SK-N-SH (cell line): ENCODE measurements at regions not wholly inside any gene's neighbourhood (a gene's known extent, or its start where the extent isn't known, plus 50 kb on each side); places are given as distances from the start of the nearest gene placed in this dataset.

Source experiments
- CTCF ChIA-PET: fragments of 300-600, 350-600 bp; formaldehyde crosslinking; extraction: SDS; loops from one replicate; lab custom pipeline; 2021; lab: Yijun Ruan, JAX
- POLR2A ChIA-PET: fragments of 350-600 bp; sonication (Branson Sonifier 250); formaldehyde crosslinking; extraction: SDS; loops from one replicate; lab custom pipeline; 2020; ENCODE audit warnings: antibody characterized with exemption, inconsistent platforms; lab: Yijun Ruan, JAX
- DNase-seq: peaks from one replicate; pipeline ENCODE4 v3.0.0; 2012
- H2AFZ ChIP-seq: fragments of 200-600 bp; sonication (generic); 2 replicates; pipeline ENCODE4 v1.8.1; 2016; ENCODE audit warnings: antibody characterized with exemption, mild to moderate bottlenecking, low read depth
- H3F3A ChIP-seq: fragments of 200-600 bp; sonication (generic); replicated peaks from 2 replicates; pipeline ENCODE3; 2016; ENCODE audit warnings: antibody characterized with exemption, mild to moderate bottlenecking; ENCODE audit not compliant: insufficient read depth
- H3K27ac ChIP-seq, 2 experiments: fragments of 200-500 bp in 1 of 2; fragments of 200-600 bp in 1 of 2; sonication (Bioruptor generic) in 1 of 2; sonication (generic), shearing (Covaris generic) in 1 of 2; 2 replicates each; pipeline versions ENCODE4 v1.5.1 to v1.6.1; 2014 to 2016; ENCODE audit warnings: low read depth in 2 of 2, inconsistent platforms in 1 of 2, low read length in 1 of 2, mild to moderate bottlenecking in 1 of 2, mixed read lengths in 1 of 2
- H3K27me3 ChIP-seq: fragments of 200-600 bp; sonication (generic), shearing (Covaris generic); 2 replicates; pipeline ENCODE4 v1.6.1; 2016; ENCODE audit warnings: mixed run types; ENCODE audit not compliant: insufficient read depth
- H3K36me3 ChIP-seq, 2 experiments: fragments of 200-500 bp in 1 of 2; fragments of 200-600 bp in 1 of 2; sonication (Bioruptor generic) in 1 of 2; sonication (generic) in 1 of 2; replicated peaks in 1 of 2; 2 replicates each; pipeline versions ENCODE3 to v1.5.1; 2014 to 2016; ENCODE audit warnings: low read length in 1 of 2, mild to moderate bottlenecking in 1 of 2; ENCODE audit not compliant: insufficient read depth in 2 of 2, control insufficient read depth in 1 of 2
- H3K4me1 ChIP-seq, 2 experiments: fragments of 200-500 bp in 1 of 2; fragments of 200-600 bp in 1 of 2; sonication (Bioruptor generic) in 1 of 2; sonication (generic), shearing (Covaris generic) in 1 of 2; 2 replicates each; pipeline versions ENCODE4 v1.5.1 to v1.6.1; 2014 to 2016; ENCODE audit warnings: low read depth in 1 of 2, low read length in 1 of 2, mixed run types in 1 of 2; ENCODE audit not compliant: insufficient read depth in 2 of 2, control insufficient read depth in 1 of 2
- H3K4me2 ChIP-seq: fragments of 200-600 bp; sonication (generic), shearing (Covaris generic); 2 replicates; pipeline ENCODE4 v1.6.1; 2017; ENCODE audit warnings: mixed run types
- H3K4me3 ChIP-seq, 2 experiments: fragments of 200-500 bp in 1 of 2; fragments of 200-600 bp in 1 of 2; sonication (Bioruptor generic) in 1 of 2; sonication (generic), shearing (Covaris generic) in 1 of 2; 2 replicates each; pipeline versions ENCODE4 v1.5.1 to v1.8.1; 2014 to 2016; ENCODE audit warnings: low read depth in 2 of 2, inconsistent platforms in 1 of 2, low read length in 1 of 2, mild to moderate bottlenecking in 1 of 2, mixed read lengths in 1 of 2, moderate library complexity in 1 of 2
- H3K79me2 ChIP-seq: fragments of 200-600 bp; sonication (generic); 2 replicates; pipeline ENCODE4 v1.8.1; 2017; ENCODE audit warnings: mild to moderate bottlenecking; ENCODE audit not compliant: insufficient read depth
- H3K9ac ChIP-seq: fragments of 200-600 bp; sonication (generic); 2 replicates; pipeline ENCODE4 v1.6.1; 2017; ENCODE audit warnings: mixed run types
- H3K9me2 ChIP-seq: fragments of 200-600 bp; sonication (generic); 2 replicates; pipeline ENCODE4 v1.6.1; 2017; ENCODE audit warnings: mixed run types
- H3K9me3 ChIP-seq: fragments of 200-600 bp; sonication (generic); 2 replicates; pipeline ENCODE4 v1.6.1; 2017; ENCODE audit warnings: mixed run types, mild to moderate bottlenecking, moderate library complexity
- H4K20me1 ChIP-seq: fragments of 200-600 bp; sonication (generic); 2 replicates; pipeline ENCODE4 v1.6.1; 2017; ENCODE audit warnings: mild to moderate bottlenecking, mixed run types; ENCODE audit not compliant: insufficient read depth
- ELF1 ChIP-seq: IDR thresholded peaks from 2 replicates; pipeline ENCODE4 v1.4.0; 2012
- EP300 ChIP-seq, 2 experiments: IDR thresholded peaks; 2 replicates each; pipeline versions ENCODE4 v1.4.0 to v1.6.1; 2012; ENCODE audit warnings: borderline replicate concordance in 1 of 2, low read depth in 1 of 2, low read length in 1 of 2
- FOXJ3 ChIP-seq: sonication (generic); formaldehyde crosslinking; IDR thresholded peaks from 2 replicates; pipeline ENCODE4 v1.5.1; 2020; ENCODE audit warnings: mild to moderate bottlenecking, missing genetic modification reagents
- FOXM1 ChIP-seq: IDR thresholded peaks from 2 replicates; pipeline ENCODE4 v1.4.0; 2012; ENCODE audit warnings: low read depth, mild to moderate bottlenecking
- GABPA ChIP-seq: IDR thresholded peaks from 2 replicates; pipeline ENCODE4 v1.4.0; 2012; ENCODE audit warnings: low read depth, mild to moderate bottlenecking
- IRF3 ChIP-seq: fragments of 150-350 bp; IDR thresholded peaks from 2 replicates; pipeline ENCODE4 v1.6.1; 2016; ENCODE audit warnings: mild to moderate bottlenecking, low read depth, low read length
- MAX ChIP-seq: IDR thresholded peaks from 2 replicates; pipeline ENCODE4 v1.4.0; 2012; ENCODE audit warnings: low read depth
- MEF2A ChIP-seq: IDR thresholded peaks from 2 replicates; pipeline ENCODE4 v1.4.0; 2012; ENCODE audit warnings: low read depth, borderline replicate concordance
- NRF1 ChIP-seq: IDR thresholded peaks from 2 replicates; pipeline ENCODE4 v1.6.1; 2012; ENCODE audit warnings: low read depth, mild to moderate bottlenecking, low read length
- POLR2AphosphoS5 ChIP-seq: IDR thresholded peaks from 2 replicates; pipeline ENCODE4 v1.6.1; 2012; ENCODE audit warnings: low read depth, low read length
- RCOR1 ChIP-seq: fragments of 150-350 bp; IDR thresholded peaks from 2 replicates; pipeline ENCODE4 v1.6.1; 2017; ENCODE audit warnings: antibody characterized with exemption, low read length
- REST ChIP-seq: IDR thresholded peaks from 2 replicates; pipeline ENCODE4 v1.6.1; 2012; ENCODE audit warnings: mild to moderate bottlenecking, low read depth, low read length, moderate library complexity
- RFX5 ChIP-seq: IDR thresholded peaks from 2 replicates; pipeline ENCODE4 v1.6.1; 2012; ENCODE audit warnings: mild to moderate bottlenecking, improper control_type of control experiment, low read length
- RXRA ChIP-seq: IDR thresholded peaks from 2 replicates; pipeline ENCODE4 v1.4.0; 2012; ENCODE audit warnings: low read depth, mild to moderate bottlenecking, borderline replicate concordance
- TAF1 ChIP-seq: IDR thresholded peaks from 2 replicates; pipeline ENCODE4 v1.6.1; 2012; ENCODE audit warnings: low read depth, mild to moderate bottlenecking, low read length, moderate library complexity, borderline replicate concordance
- TCF12 ChIP-seq: IDR thresholded peaks from 2 replicates; pipeline ENCODE4 v1.4.0; 2012
- TEAD4 ChIP-seq: IDR thresholded peaks from 2 replicates; pipeline ENCODE4 v1.4.0; 2012; ENCODE audit warnings: mild to moderate bottlenecking, borderline replicate concordance; ENCODE audit not compliant: insufficient read depth
- USF1 ChIP-seq: IDR thresholded peaks from 2 replicates; pipeline ENCODE4 v1.4.0; 2012; ENCODE audit warnings: low read depth, borderline replicate concordance
- USF2 ChIP-seq: fragments of 150-350 bp; IDR thresholded peaks from 2 replicates; pipeline ENCODE4 v1.6.1; 2017; ENCODE audit warnings: antibody characterized with exemption, low read length, low read depth, borderline replicate concordance
- ZBTB33 ChIP-seq: IDR thresholded peaks from 2 replicates; pipeline ENCODE4 v1.4.0; 2012; ENCODE audit warnings: low read depth, borderline replicate concordance
- WGBS: methylation state at CpG from one replicate; pipeline ENCODE4 v1.1.6; 2017; ENCODE audit warnings: low lambda C conversion rate; 5-methylcytosine and 5-hydroxymethylcytosine counted together

GRCh38 chrX:78822157-78822690 is 74.7 kb downstream of the LPAR4 start:
- Histone ChIP-seq H2AFZ (no peak overlapping the region), H3K9ac (no peak overlapping the region), H3K4me2 (no peak overlapping the region), H4K20me1 (no peaks in the 10 kb centered on the region), H3K9me2 (no peaks in the 10 kb centered on the region), H3K36me3 (no peaks in the 10 kb centered on the region), H3K27me3 (no peaks in the 10 kb centered on the region), H3K4me3 (no peak overlapping the region), H3F3A (no peaks in the 10 kb centered on the region), H3K9me3 (no peaks in the 10 kb centered on the region), H3K79me2 (no peaks in the 10 kb centered on the region), H3K4me1 (no peaks in the 10 kb centered on the region), H3K27ac (no peak overlapping the region)
- ChIA-PET POLR2A (no interaction called here), CTCF (no interaction called here)
- WGBS: 0% methylated on average over 1 of the region's 1 CpG
- TF ChIP-seq GABPA (no peak), MAX (no peak), USF2 (no peak), RXRA (no peak), ZBTB33 (no peak), POLR2AphosphoS5 (no peak), FOXJ3 (CRISPR knock-in tag) (no peak), TCF12 (no peak)
- DNase-seq: no peak

- Histone ChIP-seq H3K79me2 (no peaks in the 10 kb centered on the region), H3K9ac (no peak overlapping the region), H3K4me2 (no peak overlapping the region), H3K27ac (no peak overlapping the region), H3K9me3 (no peaks in the 10 kb centered on the region), H3K4me1 (no peaks in the 10 kb centered on the region), H3K27me3 (no peaks in the 10 kb centered on the region), H3K9me2 (no peaks in the 10 kb centered on the region), H2AFZ (no peak overlapping the region), H3F3A (no peaks in the 10 kb centered on the region), H4K20me1 (no peaks in the 10 kb centered on the region), H3K4me3 (no peak overlapping the region), H3K36me3 (no peaks in the 10 kb centered on the region)
- ChIA-PET CTCF (interaction anchor here (1.4 kb wide), 1 partner anchor 13 kb away, joined by 3 read pairs; no protein-coding TSS in a partner anchor), POLR2A (no interaction called here)
- no peak for TF ChIP-seq GABPA
- no peak for TF ChIP-seq RCOR1
- TF ChIP-seq TEAD4: no peak
- TF ChIP-seq MEF2A: no peak
- no peak for TF ChIP-seq MAX
- no peak for TF ChIP-seq USF1
- TF ChIP-seq IRF3: no peak
- no peak for TF ChIP-seq EP300 (IDR thresholded peaks at IDR 0.05; ENCODE audit: borderline replicate concordance in 1 of 2, low read depth in 1 of 2, low read length in 1 of 2)
- TF ChIP-seq FOXM1: no peak
- TF ChIP-seq REST: no peak
- TF ChIP-seq RFX5: no peak
- no peak for TF ChIP-seq ELF1
- no peak for TF ChIP-seq TAF1
- TF ChIP-seq NRF1: no peak
- DNase-seq: no peak
- under 1% methylated on average over 3 of the region's 3 CpGs for WGBS
Observed at GRCh38 chrX:78831523-78831922, 84.0 kb downstream of the LPAR4 start.
